Pancreas (tissue), 10 donors: ENCODE measurements at regions not wholly inside any gene's neighbourhood (a gene's known extent, or its start where the extent isn't known, plus 50 kb on each side); places are given as distances from the start of the nearest gene placed in this dataset.
A peak's percentile ranks its signal among the peaks of the same experiment; 100 is the strongest.

Experiments used
- ATAC-seq, 4 donors: fragments of 200-7000 bp; cut with Tn5 transposase; one replicate each; pipeline versions ENCODE4 v1.8.0 to v1.9.1; 2020; ENCODE audit warnings: mild to moderate bottlenecking in 4 of 4, moderate library complexity in 4 of 4
- DNase-seq, 6 donors: peaks; one replicate each; pipeline ENCODE4 v3.0.0-alpha.2; 2020
- FAIRE-seq: peaks from 2 replicates; lab custom pipeline; 2012; peaks lifted over from hg19 to GRCh38; lab: Jason Lieb, UNC
- H3K27ac ChIP-seq, 4 donors: fragments of 200-600 bp; sonication (generic); 1 replicate in 3 of 4; 2 replicates in 1 of 4; pipeline versions ENCODE4 v1.5.0 to v1.8.0; 2020
- H3K27me3 ChIP-seq, 4 donors: fragments of 200-600 bp; one replicate each; pipeline ENCODE4 v1.8.0; 2021
- H3K36me3 ChIP-seq, 3 donors: fragments of 200-600 bp; sonication (generic) in 1 of 3; one replicate each; pipeline versions ENCODE4 v1.5.0 to v1.8.0; 2020 to 2021
- H3K4me1 ChIP-seq, 3 donors: fragments of 200-600 bp; one replicate each; pipeline ENCODE4 v1.8.0; 2021
- H3K4me3 ChIP-seq, 4 donors: fragments of 200-600 bp; sonication (generic) in 2 of 4; one replicate each; pipeline versions ENCODE4 v1.5.0 to v1.8.0; 2020 to 2021
- H3K9me3 ChIP-seq, 4 donors: fragments of 200-600 bp; one replicate each; pipeline ENCODE4 v1.8.0; 2021
- CTCF ChIP-seq, 4 donors: fragments of 200-600 bp; sonication (generic) in 3 of 4; IDR thresholded peaks; one replicate each; pipeline versions ENCODE4 v1.5.0 to v1.8.0; 2021; ENCODE audit warnings: antibody characterized with exemption in 4 of 4
- WGBS, 2 donors: extraction: QIAGEN DNeasy Blood & Tissue Kit; methylation state at CpG; one replicate each; pipeline ENCODE4 v1.1.7; 2013; 5-methylcytosine and 5-hydroxymethylcytosine counted together
- intact Hi-C, 3 donors: fragments of 100-400 bp; cut with DNase I; formaldehyde crosslinking; loops; one replicate each; pipeline versions ENCODE4 v1.11.1 to v1.14.2; 2022
- donor health status: healthy with polysubstance abuse.
- donor health status: DM: no; HTN: no; CAD: no; lungs with moderate emphysema.
- donor health status: DM: no; HTN: no; CAD: no.
- donor health status: control.
- donor health status: control.
- donor health status: Bipolar disorder and iron deficiency.
- donor health status: DM: yes; HTN: yes; CAD: no.
- donor health status: DM: no; HTN: no; CAD: no.
- donor health status: DM: no; HTN: no; CAD: no.
- donor health status: DM: yes; HTN: yes; CAD: no.

- Histone ChIP-seq H3K27me3 (no peaks in the 10 kb centered on the region), H3K4me1 (no peaks in the 10 kb centered on the region), H3K9me3 (no peaks in the 10 kb centered on the region), H3K4me3 (no peak overlapping the region), H3K27ac (no peak overlapping the region), H3K36me3 (no peaks in the 10 kb centered on the region)
- TF ChIP-seq CTCF (IDR thresholded peaks at IDR 0.05), result peak; percentile 22 to 65 (median 38)
- WGBS, 2 donors, result 7 to 8% methylated on average over 7 of the region's 7 CpGs
- DNase-seq (no peak), ATAC-seq (peak; percentile 64 to 86 (median 84)), FAIRE-seq (peak; percentile 85)
- intact Hi-C loops, result no loop called here
These were observed 529.8 kb upstream of the VRK2 start for GRCh38 chr2:57516698-57517340.

GRCh38 chr2:57523304-57523703 lies 523.3 kb upstream of the VRK2 start:
- no peaks in the 10 kb centered on the region for H3K27me3 ChIP-seq
- H3K36me3 ChIP-seq, result no peaks in the 10 kb centered on the region
- 71 to 81% methylated on average over 1 of the region's 1 CpG for WGBS, 2 donors
- H3K27ac ChIP-seq, result no peak overlapping the region
- peaks cover 0 to 3% (median 0%) of the 10 kb centered on the region in 4 donors for H3K9me3 ChIP-seq
- intact Hi-C loops, result no loop called here
- FAIRE-seq (no peak), ATAC-seq (no peak), DNase-seq (no peak)
- H3K4me1 ChIP-seq, result no peaks in the 10 kb centered on the region
- no peak overlapping the region for H3K4me3 ChIP-seq
- no peak for TF ChIP-seq CTCF (IDR thresholded peaks at IDR 0.05)

- no peak for FAIRE-seq
- no peak overlapping the region for H3K27ac ChIP-seq
- H3K27me3 ChIP-seq, result no peaks in the 10 kb centered on the region
- H3K4me3 ChIP-seq, result no peak overlapping the region
- intact Hi-C loops, result no loop called here
- peaks cover 0 to 3% (median 0%) of the 10 kb centered on the region in 4 donors for H3K9me3 ChIP-seq
- DNase-seq, result no peak
- no peaks in the 10 kb centered on the region for H3K36me3 ChIP-seq
- no peak for ATAC-seq
- 92 to 100% methylated on average over 1 of the region's 1 CpG for WGBS, 2 donors
- H3K4me1 ChIP-seq, result no peaks in the 10 kb centered on the region
- TF ChIP-seq CTCF (IDR thresholded peaks at IDR 0.05), result no peak
These were observed 518.9 kb upstream of the VRK2 start for GRCh38 chr2:57527685-57528084.

- intact Hi-C loops, result no loop called here
These were observed 518.1 kb upstream of the VRK2 start for GRCh38 chr2:57528499-57528898.

More at GRCh38 chr2:57528499-57528898, 518.1 kb upstream of the VRK2 start:
- ATAC-seq (no peak), DNase-seq (no peak), FAIRE-seq (no peak)
- 68 to 74% methylated on average over 3 of the region's 3 CpGs for whole genome bisulfite sequencing, 2 donors
- Histone ChIP-seq H3K4me1 (no peaks in the 10 kb centered on the region), H3K9me3 (peaks cover 0 to 3% (median 0%) of the 10 kb centered on the region in 4 donors), H3K27ac (no peak overlapping the region), H3K27me3 (no peaks in the 10 kb centered on the region), H3K36me3 (no peaks in the 10 kb centered on the region), H3K4me3 (no peak overlapping the region)
- no peak for TF ChIP-seq CTCF (IDR thresholded peaks at IDR 0.05)
